ENCODE measurements at regions not wholly inside any gene's neighbourhood (a gene's known extent, or its start where the extent isn't known, plus 50 kb on each side); places are given as distances from the start of the nearest gene placed in this dataset.

- TF ChIP-seq CTCF (IDR thresholded peaks at IDR 0.05), result no peak
- H3K27ac ChIP-seq, result no peak overlapping the region
- H3K27me3 ChIP-seq, result no peaks in the 10 kb centered on the region
- no peaks in the 10 kb centered on the region for H3K9me3 ChIP-seq
- H3K4me1 ChIP-seq (ENCODE audit: control insufficient read depth in 1 of 2, insufficient read depth in 1 of 2, low read depth in 1 of 2, low read length in 1 of 2), result no peaks in the 10 kb centered on the region
- H3K36me3 ChIP-seq, result no peaks in the 10 kb centered on the region
- no peak overlapping the region for H3K4me3 ChIP-seq (ENCODE audit: low read depth in 1 of 2, low read length in 1 of 2)
Observed at GRCh38 chr20:52812231-52812847, 159.8 kb upstream of the TSHZ2 start.

- H3K9me3 ChIP-seq, result no peaks in the 10 kb centered on the region
- TF ChIP-seq CTCF (IDR thresholded peaks at IDR 0.05), result no peak
- H3K27ac ChIP-seq, result no peak overlapping the region
- no peaks in the 10 kb centered on the region for H3K27me3 ChIP-seq
- H3K4me3 ChIP-seq (ENCODE audit: low read depth in 1 of 2, low read length in 1 of 2), result no peak overlapping the region
- no peaks in the 10 kb centered on the region for H3K36me3 ChIP-seq
- no peaks in the 10 kb centered on the region for H3K4me1 ChIP-seq (ENCODE audit: control insufficient read depth in 1 of 2, insufficient read depth in 1 of 2, low read depth in 1 of 2, low read length in 1 of 2)
Observed at GRCh38 chr20:52809003-52809402, 163.2 kb upstream of the TSHZ2 start.

- no peak overlapping the region for H3K27ac ChIP-seq
- H3K9me3 ChIP-seq, result no peaks in the 10 kb centered on the region
- TF ChIP-seq CTCF (IDR thresholded peaks at IDR 0.05), result no peak
- H3K4me3 ChIP-seq (ENCODE audit: low read depth in 1 of 2, low read length in 1 of 2), result no peak overlapping the region
- no peaks in the 10 kb centered on the region for H3K27me3 ChIP-seq
- H3K36me3 ChIP-seq, result no peaks in the 10 kb centered on the region
- no peaks in the 10 kb centered on the region for H3K4me1 ChIP-seq (ENCODE audit: control insufficient read depth in 1 of 2, insufficient read depth in 1 of 2, low read depth in 1 of 2, low read length in 1 of 2)
Observed at GRCh38 chr20:52806918-52807317, 165.2 kb upstream of the TSHZ2 start.

- Histone ChIP-seq H3K4me1 (ENCODE audit: control insufficient read depth in 1 of 2, insufficient read depth in 1 of 2, low read depth in 1 of 2, low read length in 1 of 2) (no peaks in the 10 kb centered on the region), H3K27me3 (no peaks in the 10 kb centered on the region), H3K36me3 (no peaks in the 10 kb centered on the region), H3K4me3 (ENCODE audit: low read depth in 1 of 2, low read length in 1 of 2) (no peak overlapping the region), H3K9me3 (no peaks in the 10 kb centered on the region), H3K27ac (no peak overlapping the region)
- no peak for TF ChIP-seq CTCF (IDR thresholded peaks at IDR 0.05)
Observed at GRCh38 chr20:52805843-52806242, 166.3 kb upstream of the TSHZ2 start.

- no peaks in the 10 kb centered on the region for H3K4me1 ChIP-seq (ENCODE audit: control insufficient read depth in 1 of 2, insufficient read depth in 1 of 2, low read depth in 1 of 2, low read length in 1 of 2)
- no peaks in the 10 kb centered on the region for H3K9me3 ChIP-seq
- H3K4me3 ChIP-seq (ENCODE audit: low read depth in 1 of 2, low read length in 1 of 2), result no peak overlapping the region
- H3K27me3 ChIP-seq, result no peaks in the 10 kb centered on the region
- H3K36me3 ChIP-seq, result no peaks in the 10 kb centered on the region
- H3K27ac ChIP-seq, result no peak overlapping the region
- no peak for TF ChIP-seq CTCF (IDR thresholded peaks at IDR 0.05)
Observed at GRCh38 chr20:52805296-52805571, 166.9 kb upstream of the TSHZ2 start.
